K562 (cell line): ENCODE measurements at regions not wholly inside any gene's neighbourhood (a gene's known extent, or its start where the extent isn't known, plus 50 kb on each side); places are given as distances from the start of the nearest gene placed in this dataset.

Source experiments
- ARID2 ChIP-seq: fragments of 450-650 bp; IDR thresholded peaks from 2 replicates; pipeline ENCODE4 v1.6.1; 2017; ENCODE audit warnings: antibody characterized with exemption, mild to moderate bottlenecking
- NR4A1 ChIP-seq, 2 experiments: fragments of 250-450 bp in 1 of 2; fragments of 450-650 bp in 1 of 2; sonication (Bioruptor Pico) in 1 of 2; IDR thresholded peaks; 2 replicates each; pipeline versions ENCODE4 v1.4.0 to v1.6.1; 2016 to 2020; ENCODE audit warnings: mild to moderate bottlenecking in 2 of 2, missing compliant biosample characterization in 1 of 2, missing genetic modification characterization in 1 of 2, moderate library complexity in 1 of 2
- TF ChIP-seq, protein P1 (sequence below): fragments of 200-600 bp; sonication (generic); IDR thresholded peaks from one replicate; pipeline ENCODE4 v1.6.1; 2012; ENCODE audit warnings: mild to moderate bottlenecking, low read depth, low read length, inconsistent platforms
- TF ChIP-seq, protein P2 (sequence below): fragments of 450-650 bp; IDR thresholded peaks from 2 replicates; pipeline ENCODE4 v1.6.1; 2017; ENCODE audit warnings: antibody characterized with exemption, mild to moderate bottlenecking

DNA sequence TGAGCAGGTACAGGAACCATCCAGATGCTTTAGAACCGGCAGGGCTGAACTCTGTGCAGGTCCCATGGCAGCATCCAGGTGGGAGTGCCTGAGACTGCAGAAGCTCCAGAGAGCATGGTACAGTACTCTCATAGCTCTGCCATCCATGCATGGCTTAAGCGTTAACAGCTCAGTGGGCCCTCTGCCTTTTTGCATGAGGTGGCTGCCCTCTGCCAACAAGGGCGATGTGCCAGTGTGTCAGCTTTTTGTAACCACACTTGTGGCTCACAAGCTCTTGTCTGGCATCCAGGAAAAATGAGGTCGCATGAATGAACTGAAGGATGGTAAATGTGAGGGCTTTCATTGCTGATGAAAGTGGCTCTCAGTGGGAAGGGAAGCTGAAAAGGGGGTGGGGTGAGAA is 950.1 kb downstream of the DIPK2A start (continued):
- TF ChIP-seq, protein P1, sequence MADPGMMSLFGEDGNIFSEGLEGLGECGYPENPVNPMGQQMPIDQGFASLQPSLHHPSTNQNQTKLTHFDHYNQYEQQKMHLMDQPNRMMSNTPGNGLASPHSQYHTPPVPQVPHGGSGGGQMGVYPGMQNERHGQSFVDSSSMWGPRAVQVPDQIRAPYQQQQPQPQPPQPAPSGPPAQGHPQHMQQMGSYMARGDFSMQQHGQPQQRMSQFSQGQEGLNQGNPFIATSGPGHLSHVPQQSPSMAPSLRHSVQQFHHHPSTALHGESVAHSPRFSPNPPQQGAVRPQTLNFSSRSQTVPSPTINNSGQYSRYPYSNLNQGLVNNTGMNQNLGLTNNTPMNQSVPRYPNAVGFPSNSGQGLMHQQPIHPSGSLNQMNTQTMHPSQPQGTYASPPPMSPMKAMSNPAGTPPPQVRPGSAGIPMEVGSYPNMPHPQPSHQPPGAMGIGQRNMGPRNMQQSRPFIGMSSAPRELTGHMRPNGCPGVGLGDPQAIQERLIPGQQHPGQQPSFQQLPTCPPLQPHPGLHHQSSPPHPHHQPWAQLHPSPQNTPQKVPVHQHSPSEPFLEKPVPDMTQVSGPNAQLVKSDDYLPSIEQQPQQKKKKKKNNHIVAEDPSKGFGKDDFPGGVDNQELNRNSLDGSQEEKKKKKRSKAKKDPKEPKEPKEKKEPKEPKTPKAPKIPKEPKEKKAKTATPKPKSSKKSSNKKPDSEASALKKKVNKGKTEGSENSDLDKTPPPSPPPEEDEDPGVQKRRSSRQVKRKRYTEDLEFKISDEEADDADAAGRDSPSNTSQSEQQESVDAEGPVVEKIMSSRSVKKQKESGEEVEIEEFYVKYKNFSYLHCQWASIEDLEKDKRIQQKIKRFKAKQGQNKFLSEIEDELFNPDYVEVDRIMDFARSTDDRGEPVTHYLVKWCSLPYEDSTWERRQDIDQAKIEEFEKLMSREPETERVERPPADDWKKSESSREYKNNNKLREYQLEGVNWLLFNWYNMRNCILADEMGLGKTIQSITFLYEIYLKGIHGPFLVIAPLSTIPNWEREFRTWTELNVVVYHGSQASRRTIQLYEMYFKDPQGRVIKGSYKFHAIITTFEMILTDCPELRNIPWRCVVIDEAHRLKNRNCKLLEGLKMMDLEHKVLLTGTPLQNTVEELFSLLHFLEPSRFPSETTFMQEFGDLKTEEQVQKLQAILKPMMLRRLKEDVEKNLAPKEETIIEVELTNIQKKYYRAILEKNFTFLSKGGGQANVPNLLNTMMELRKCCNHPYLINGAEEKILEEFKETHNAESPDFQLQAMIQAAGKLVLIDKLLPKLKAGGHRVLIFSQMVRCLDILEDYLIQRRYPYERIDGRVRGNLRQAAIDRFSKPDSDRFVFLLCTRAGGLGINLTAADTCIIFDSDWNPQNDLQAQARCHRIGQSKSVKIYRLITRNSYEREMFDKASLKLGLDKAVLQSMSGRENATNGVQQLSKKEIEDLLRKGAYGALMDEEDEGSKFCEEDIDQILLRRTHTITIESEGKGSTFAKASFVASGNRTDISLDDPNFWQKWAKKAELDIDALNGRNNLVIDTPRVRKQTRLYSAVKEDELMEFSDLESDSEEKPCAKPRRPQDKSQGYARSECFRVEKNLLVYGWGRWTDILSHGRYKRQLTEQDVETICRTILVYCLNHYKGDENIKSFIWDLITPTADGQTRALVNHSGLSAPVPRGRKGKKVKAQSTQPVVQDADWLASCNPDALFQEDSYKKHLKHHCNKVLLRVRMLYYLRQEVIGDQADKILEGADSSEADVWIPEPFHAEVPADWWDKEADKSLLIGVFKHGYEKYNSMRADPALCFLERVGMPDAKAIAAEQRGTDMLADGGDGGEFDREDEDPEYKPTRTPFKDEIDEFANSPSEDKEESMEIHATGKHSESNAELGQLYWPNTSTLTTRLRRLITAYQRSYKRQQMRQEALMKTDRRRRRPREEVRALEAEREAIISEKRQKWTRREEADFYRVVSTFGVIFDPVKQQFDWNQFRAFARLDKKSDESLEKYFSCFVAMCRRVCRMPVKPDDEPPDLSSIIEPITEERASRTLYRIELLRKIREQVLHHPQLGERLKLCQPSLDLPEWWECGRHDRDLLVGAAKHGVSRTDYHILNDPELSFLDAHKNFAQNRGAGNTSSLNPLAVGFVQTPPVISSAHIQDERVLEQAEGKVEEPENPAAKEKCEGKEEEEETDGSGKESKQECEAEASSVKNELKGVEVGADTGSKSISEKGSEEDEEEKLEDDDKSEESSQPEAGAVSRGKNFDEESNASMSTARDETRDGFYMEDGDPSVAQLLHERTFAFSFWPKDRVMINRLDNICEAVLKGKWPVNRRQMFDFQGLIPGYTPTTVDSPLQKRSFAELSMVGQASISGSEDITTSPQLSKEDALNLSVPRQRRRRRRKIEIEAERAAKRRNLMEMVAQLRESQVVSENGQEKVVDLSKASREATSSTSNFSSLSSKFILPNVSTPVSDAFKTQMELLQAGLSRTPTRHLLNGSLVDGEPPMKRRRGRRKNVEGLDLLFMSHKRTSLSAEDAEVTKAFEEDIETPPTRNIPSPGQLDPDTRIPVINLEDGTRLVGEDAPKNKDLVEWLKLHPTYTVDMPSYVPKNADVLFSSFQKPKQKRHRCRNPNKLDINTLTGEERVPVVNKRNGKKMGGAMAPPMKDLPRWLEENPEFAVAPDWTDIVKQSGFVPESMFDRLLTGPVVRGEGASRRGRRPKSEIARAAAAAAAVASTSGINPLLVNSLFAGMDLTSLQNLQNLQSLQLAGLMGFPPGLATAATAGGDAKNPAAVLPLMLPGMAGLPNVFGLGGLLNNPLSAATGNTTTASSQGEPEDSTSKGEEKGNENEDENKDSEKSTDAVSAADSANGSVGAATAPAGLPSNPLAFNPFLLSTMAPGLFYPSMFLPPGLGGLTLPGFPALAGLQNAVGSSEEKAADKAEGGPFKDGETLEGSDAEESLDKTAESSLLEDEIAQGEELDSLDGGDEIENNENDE, result no peak
- TF ChIP-seq ARID2 (no peak), NR4A1 (CRISPR knock-in tag; IDR thresholded peaks at IDR 0.05) (no peak), NR4A1 (tag; IDR thresholded peaks at IDR 0.05) (no peak)
- TF ChIP-seq, protein P2, sequence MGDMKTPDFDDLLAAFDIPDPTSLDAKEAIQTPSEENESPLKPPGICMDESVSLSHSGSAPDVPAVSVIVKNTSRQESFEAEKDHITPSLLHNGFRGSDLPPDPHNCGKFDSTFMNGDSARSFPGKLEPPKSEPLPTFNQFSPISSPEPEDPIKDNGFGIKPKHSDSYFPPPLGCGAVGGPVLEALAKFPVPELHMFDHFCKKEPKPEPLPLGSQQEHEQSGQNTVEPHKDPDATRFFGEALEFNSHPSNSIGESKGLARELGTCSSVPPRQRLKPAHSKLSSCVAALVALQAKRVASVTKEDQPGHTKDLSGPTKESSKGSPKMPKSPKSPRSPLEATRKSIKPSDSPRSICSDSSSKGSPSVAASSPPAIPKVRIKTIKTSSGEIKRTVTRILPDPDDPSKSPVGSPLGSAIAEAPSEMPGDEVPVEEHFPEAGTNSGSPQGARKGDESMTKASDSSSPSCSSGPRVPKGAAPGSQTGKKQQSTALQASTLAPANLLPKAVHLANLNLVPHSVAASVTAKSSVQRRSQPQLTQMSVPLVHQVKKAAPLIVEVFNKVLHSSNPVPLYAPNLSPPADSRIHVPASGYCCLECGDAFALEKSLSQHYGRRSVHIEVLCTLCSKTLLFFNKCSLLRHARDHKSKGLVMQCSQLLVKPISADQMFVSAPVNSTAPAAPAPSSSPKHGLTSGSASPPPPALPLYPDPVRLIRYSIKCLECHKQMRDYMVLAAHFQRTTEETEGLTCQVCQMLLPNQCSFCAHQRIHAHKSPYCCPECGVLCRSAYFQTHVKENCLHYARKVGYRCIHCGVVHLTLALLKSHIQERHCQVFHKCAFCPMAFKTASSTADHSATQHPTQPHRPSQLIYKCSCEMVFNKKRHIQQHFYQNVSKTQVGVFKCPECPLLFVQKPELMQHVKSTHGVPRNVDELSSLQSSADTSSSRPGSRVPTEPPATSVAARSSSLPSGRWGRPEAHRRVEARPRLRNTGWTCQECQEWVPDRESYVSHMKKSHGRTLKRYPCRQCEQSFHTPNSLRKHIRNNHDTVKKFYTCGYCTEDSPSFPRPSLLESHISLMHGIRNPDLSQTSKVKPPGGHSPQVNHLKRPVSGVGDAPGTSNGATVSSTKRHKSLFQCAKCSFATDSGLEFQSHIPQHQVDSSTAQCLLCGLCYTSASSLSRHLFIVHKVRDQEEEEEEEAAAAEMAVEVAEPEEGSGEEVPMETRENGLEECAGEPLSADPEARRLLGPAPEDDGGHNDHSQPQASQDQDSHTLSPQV, result no peak
